Astrocyte of the cerebellum (primary cell): ENCODE measurements at regions not wholly inside any gene's neighbourhood (a gene's known extent, or its start where the extent isn't known, plus 50 kb on each side); places are given as distances from the start of the nearest gene placed in this dataset.

Experiments
- DNase-seq: peaks from one replicate; pipeline ENCODE4 v3.0.0-alpha.2; 2011; ENCODE audit warnings: low read depth
- H3K4me3 ChIP-seq: 2 replicates; pipeline ENCODE4 v1.5.1; 2011; ENCODE audit warnings: mild to moderate bottlenecking, low read depth, low read length, moderate library complexity
- CTCF ChIP-seq: IDR thresholded peaks from 2 replicates; pipeline ENCODE4 v1.5.1; 2012; ENCODE audit warnings: low read length, low read depth, moderate library complexity, mild to moderate bottlenecking; ENCODE audit errors: missing control alignments
- in situ Hi-C: cut with HindIII; loops from 2 replicates; pipeline ENCODE4 v1.10.0; 2017; ENCODE audit warnings: low sequenced_read_pairs

DNA sequence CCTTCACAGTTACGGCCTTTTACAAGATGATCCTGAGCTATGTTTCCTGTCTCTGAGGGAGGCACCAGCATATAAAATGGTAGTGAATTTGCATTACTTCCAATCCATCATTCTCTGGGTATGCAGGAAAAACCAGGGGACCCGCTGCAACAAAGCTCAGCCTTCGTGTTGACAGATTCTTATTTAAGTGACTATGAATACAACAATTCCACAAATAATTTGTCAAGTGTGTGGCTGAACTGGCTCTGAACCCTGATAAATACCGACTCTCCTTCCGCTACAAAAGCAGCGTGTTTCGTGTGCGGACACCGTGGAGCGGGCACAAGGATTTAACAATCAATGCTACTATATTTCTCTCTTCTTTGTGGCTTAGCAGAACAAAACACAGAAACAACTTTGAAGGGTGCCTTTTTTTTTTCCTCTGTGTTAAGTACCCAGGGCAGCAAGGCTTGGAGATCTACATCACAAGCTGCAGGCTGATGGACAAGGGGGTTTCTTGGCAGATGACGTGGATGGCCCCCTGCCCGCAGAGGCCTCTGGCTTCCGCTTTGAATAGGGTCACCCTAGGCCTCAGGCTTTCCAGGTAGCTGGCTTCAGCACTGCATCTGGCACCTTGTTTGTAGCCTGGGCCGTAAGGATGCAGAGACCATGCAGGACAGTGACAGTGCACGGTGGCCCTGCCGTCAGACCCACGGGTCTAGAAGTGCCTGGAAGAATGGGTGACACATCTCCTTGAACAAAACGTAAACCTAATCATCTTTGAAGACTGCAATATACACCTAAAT is 280.5 kb upstream of the TSHZ3 start:
- no peak overlapping the region for H3K4me3 ChIP-seq
- in situ Hi-C loops: no loop called here
- no peak for TF ChIP-seq CTCF
- DNase-seq: no peak

GRCh38 chr19:31633014-31633413 is 283.8 kb upstream of the TSHZ3 start:
- in situ Hi-C loops: no loop called here
- no peak for TF ChIP-seq CTCF
- H3K4me3 ChIP-seq: no peak overlapping the region
- DNase-seq: no peak

GRCh38 chr19:31639306-31639705 is 290.1 kb upstream of the TSHZ3 start:
- in situ Hi-C loops: no loop called here
- DNase-seq: no peak
- no peak for TF ChIP-seq CTCF
- no peak overlapping the region for H3K4me3 ChIP-seq

- no peak for TF ChIP-seq CTCF
- H3K4me3 ChIP-seq: no peak overlapping the region
- in situ Hi-C loops: no loop called here
- peak; percentile 27 for DNase-seq
These were observed 292.4 kb upstream of the TSHZ3 start for GRCh38 chr19:31641591-31641990.

DNA sequence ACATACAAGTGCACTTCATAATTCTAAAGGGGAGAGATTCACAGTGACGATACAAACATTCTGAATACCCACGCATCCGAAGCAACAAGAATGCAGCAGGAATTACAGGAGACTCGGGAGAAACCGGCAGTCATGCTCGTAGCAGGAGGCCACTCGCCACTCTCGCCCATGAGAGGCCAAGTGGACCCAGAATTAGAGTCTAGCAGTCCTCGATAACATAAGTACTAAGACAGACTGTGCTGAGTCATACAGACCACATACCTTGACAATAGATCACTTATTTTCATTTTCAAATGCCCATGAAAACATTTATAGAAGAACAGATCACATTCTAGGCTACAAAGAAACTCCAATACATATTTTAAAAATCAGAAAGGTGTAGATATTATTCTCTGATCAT is 299.1 kb upstream of the TSHZ3 start:
- no peak for TF ChIP-seq CTCF
- in situ Hi-C loops: no loop called here
- H3K4me3 ChIP-seq: no peak overlapping the region
- DNase-seq: peak; percentile 6

- TF ChIP-seq CTCF: no peak
- in situ Hi-C loops: no loop called here
- no peak overlapping the region for H3K4me3 ChIP-seq
- DNase-seq: no peak
These were observed 307.3 kb upstream of the TSHZ3 start for GRCh38 chr19:31656507-31656906.
